ENCODE measurements at regions not wholly inside any gene's neighbourhood (a gene's known extent, or its start where the extent isn't known, plus 50 kb on each side); places are given as distances from the start of the nearest gene placed in this dataset.

DNA sequence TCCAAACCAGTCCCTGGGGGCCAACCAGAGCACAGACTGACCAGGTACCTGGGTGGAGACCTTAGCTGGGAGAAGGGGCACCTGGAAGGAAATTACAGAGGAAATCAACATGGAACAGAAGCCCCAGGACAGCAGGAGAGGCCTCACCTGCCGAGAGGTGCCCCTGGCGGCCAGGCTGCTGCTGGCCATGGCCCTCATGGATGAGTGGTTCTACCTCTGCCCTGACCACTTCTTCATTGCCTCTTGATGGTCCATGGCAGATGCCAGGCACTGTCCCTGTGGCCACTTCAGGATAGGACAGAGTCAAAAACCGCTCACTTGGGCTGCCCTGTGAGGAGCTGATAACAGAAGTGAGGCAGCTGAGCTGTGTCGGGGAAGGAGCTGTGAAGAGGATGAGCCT, 73.1 kb upstream of the GNG2 start:
- no peak for DNase-seq (ENCODE audit: low read depth, low spot score)
- POLR2A ChIA-PET = no interaction called here

DNA sequence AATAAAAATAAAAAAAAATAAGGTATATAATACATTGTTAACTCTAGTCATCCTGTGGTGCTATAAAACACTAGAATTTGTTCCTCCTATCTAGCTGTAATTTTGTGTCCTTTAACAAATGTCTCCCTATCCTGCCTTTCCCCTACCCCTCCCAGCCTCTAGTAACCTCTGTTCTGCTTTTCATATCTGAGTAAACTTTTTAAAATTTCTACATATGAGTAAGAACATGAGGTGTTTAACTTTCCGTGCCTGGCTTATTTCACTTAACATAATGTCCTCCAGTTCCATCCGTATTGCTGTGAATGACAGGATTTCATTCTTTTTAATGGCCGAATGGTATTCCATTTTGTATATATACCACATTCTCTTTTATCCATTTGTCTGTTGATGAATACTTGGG, 71.3 kb upstream of the GNG2 start:
- DNase-seq (ENCODE audit: low read depth, low spot score) (no peak), ATAC-seq (no peak)
- peaks cover 3% of the 10 kb centered on the region for H3K27me3 ChIP-seq (ENCODE audit: control insufficient read depth, insufficient read depth, low read length)
- ChIA-PET CTCF (no interaction called here), POLR2A (no interaction called here)
- intact Hi-C loops (cut with micrococcal nuclease; ENCODE audit: unreplicated experiment) = loop anchor here (10.0 kb wide), 1 partner anchor 634 kb away; no protein-coding TSS in a partner anchor
- H3K27ac ChIP-seq (ENCODE audit: low read length) = no peak overlapping the region
- no TSS peak for BruUV-seq (replicated peaks)
- no peaks in the 10 kb centered on the region for H3K4me1 ChIP-seq (ENCODE audit: control insufficient read depth, insufficient read depth, low read length)
- no peaks in the 10 kb centered on the region for H3K9me3 ChIP-seq (ENCODE audit: control insufficient read depth, insufficient read depth, low read depth, low read length)
- in situ Hi-C loops (cut with HindIII; ENCODE audit: low pct_unique_long_range_greater_than_20kb, low sequenced_read_pairs) = no loop called here
- no peak overlapping the region for H3K4me3 ChIP-seq (ENCODE audit: low read depth in 2 of 2, low read length in 2 of 2)
- TF ChIP-seq SIN3A (IDR thresholded peaks at IDR 0.05; ENCODE audit: borderline replicate concordance, insufficient read depth, low read depth, low read length) (no peak), TCF7L2 (IDR thresholded peaks at IDR 0.05; ENCODE audit: low read depth, low read length) (no peak), POLR2AphosphoS5 (IDR thresholded peaks at IDR 0.05; ENCODE audit: low read depth, low read length) (no peak)
- TF ChIP-seq, protein P1, sequence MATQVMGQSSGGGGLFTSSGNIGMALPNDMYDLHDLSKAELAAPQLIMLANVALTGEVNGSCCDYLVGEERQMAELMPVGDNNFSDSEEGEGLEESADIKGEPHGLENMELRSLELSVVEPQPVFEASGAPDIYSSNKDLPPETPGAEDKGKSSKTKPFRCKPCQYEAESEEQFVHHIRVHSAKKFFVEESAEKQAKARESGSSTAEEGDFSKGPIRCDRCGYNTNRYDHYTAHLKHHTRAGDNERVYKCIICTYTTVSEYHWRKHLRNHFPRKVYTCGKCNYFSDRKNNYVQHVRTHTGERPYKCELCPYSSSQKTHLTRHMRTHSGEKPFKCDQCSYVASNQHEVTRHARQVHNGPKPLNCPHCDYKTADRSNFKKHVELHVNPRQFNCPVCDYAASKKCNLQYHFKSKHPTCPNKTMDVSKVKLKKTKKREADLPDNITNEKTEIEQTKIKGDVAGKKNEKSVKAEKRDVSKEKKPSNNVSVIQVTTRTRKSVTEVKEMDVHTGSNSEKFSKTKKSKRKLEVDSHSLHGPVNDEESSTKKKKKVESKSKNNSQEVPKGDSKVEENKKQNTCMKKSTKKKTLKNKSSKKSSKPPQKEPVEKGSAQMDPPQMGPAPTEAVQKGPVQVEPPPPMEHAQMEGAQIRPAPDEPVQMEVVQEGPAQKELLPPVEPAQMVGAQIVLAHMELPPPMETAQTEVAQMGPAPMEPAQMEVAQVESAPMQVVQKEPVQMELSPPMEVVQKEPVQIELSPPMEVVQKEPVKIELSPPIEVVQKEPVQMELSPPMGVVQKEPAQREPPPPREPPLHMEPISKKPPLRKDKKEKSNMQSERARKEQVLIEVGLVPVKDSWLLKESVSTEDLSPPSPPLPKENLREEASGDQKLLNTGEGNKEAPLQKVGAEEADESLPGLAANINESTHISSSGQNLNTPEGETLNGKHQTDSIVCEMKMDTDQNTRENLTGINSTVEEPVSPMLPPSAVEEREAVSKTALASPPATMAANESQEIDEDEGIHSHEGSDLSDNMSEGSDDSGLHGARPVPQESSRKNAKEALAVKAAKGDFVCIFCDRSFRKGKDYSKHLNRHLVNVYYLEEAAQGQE (IDR thresholded peaks at IDR 0.05; ENCODE audit: insufficient read depth in 1 of 2, low read depth in 2 of 2, low read length in 1 of 2) = no peak
- TF ChIP-seq, protein P2, sequence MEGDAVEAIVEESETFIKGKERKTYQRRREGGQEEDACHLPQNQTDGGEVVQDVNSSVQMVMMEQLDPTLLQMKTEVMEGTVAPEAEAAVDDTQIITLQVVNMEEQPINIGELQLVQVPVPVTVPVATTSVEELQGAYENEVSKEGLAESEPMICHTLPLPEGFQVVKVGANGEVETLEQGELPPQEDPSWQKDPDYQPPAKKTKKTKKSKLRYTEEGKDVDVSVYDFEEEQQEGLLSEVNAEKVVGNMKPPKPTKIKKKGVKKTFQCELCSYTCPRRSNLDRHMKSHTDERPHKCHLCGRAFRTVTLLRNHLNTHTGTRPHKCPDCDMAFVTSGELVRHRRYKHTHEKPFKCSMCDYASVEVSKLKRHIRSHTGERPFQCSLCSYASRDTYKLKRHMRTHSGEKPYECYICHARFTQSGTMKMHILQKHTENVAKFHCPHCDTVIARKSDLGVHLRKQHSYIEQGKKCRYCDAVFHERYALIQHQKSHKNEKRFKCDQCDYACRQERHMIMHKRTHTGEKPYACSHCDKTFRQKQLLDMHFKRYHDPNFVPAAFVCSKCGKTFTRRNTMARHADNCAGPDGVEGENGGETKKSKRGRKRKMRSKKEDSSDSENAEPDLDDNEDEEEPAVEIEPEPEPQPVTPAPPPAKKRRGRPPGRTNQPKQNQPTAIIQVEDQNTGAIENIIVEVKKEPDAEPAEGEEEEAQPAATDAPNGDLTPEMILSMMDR (IDR thresholded peaks at IDR 0.05) = no peak
- H3K36me3 ChIP-seq (ENCODE audit: control insufficient read depth, insufficient read depth, low read length) = no peaks in the 10 kb centered on the region

More for the DNA sequence above, 73.1 kb upstream of the GNG2 start:
- intact Hi-C loops (cut with micrococcal nuclease; ENCODE audit: unreplicated experiment) = loop anchor here (10.0 kb wide), 1 partner anchor 633 kb away; no protein-coding TSS in a partner anchor
- Histone ChIP-seq H3K4me1 (ENCODE audit: control insufficient read depth, insufficient read depth, low read length) (no peaks in the 10 kb centered on the region), H3K27me3 (ENCODE audit: control insufficient read depth, insufficient read depth, low read length) (peaks cover 9% of the 10 kb centered on the region), H3K27ac (ENCODE audit: low read length) (no peak overlapping the region), H3K9me3 (ENCODE audit: control insufficient read depth, insufficient read depth, low read depth, low read length) (no peaks in the 10 kb centered on the region), H3K36me3 (ENCODE audit: control insufficient read depth, insufficient read depth, low read length) (no peaks in the 10 kb centered on the region), H3K4me3 (ENCODE audit: low read depth in 2 of 2, low read length in 2 of 2) (no peak overlapping the region)
- TF ChIP-seq POLR2AphosphoS5 (IDR thresholded peaks at IDR 0.05; ENCODE audit: low read depth, low read length) (no peak), SIN3A (IDR thresholded peaks at IDR 0.05; ENCODE audit: borderline replicate concordance, insufficient read depth, low read depth, low read length) (no peak), TCF7L2 (IDR thresholded peaks at IDR 0.05; ENCODE audit: low read depth, low read length) (no peak)
- TF ChIP-seq, protein P1 (IDR thresholded peaks at IDR 0.05; ENCODE audit: insufficient read depth in 1 of 2, low read depth in 2 of 2, low read length in 1 of 2) = no peak
- TF ChIP-seq, protein P2 (IDR thresholded peaks at IDR 0.05) = no peak
- ATAC-seq = no peak
- BruUV-seq (replicated peaks) = no TSS peak
- CTCF ChIA-PET = no interaction called here
- in situ Hi-C loops (cut with HindIII; ENCODE audit: low pct_unique_long_range_greater_than_20kb, low sequenced_read_pairs) = no loop called here
